GM12891 (cell line): ENCODE measurements at regions not wholly inside any gene's neighbourhood (a gene's known extent, or its start where the extent isn't known, plus 50 kb on each side); places are given as distances from the start of the nearest gene placed in this dataset.
"Not testable (repeated sequence)": the region's sequence is repeated elsewhere in the genome, so short reads cannot be mapped to it uniquely, and the experiment has no call there.

Experiments
- DNase-seq: peaks from one replicate; pipeline ENCODE4 v3.0.0; 2011; ENCODE audit warnings: low spot score; ENCODE audit not compliant: insufficient read length
- FAIRE-seq: peaks from 2 replicates; lab custom pipeline; 2011; peaks lifted over from hg19 to GRCh38; lab: Jason Lieb, UNC
- PAX5 ChIP-seq: IDR thresholded peaks from 2 replicates; pipeline ENCODE4 v1.6.1; 2011; ENCODE audit warnings: low read length, moderate library complexity, mild to moderate bottlenecking; ENCODE audit not compliant: insufficient read depth, severe bottlenecking
- POLR2A ChIP-seq: IDR thresholded peaks from 2 replicates; pipeline ENCODE4 v1.6.1; 2011; ENCODE audit warnings: low read depth, low read length, control low read depth
- POLR2AphosphoS5 ChIP-seq: IDR thresholded peaks from 2 replicates; pipeline ENCODE4 v1.6.1; 2011; ENCODE audit warnings: low read depth, low read length, control low read depth
- POU2F2 ChIP-seq: IDR thresholded peaks from 2 replicates; pipeline ENCODE4 v1.6.1; 2011; ENCODE audit warnings: low read depth, mild to moderate bottlenecking, control low read depth, low read length, moderate library complexity
- SPI1 ChIP-seq: IDR thresholded peaks from 2 replicates; pipeline ENCODE4 v1.6.1; 2011; ENCODE audit warnings: low read depth, low read length, control low read depth
- TAF1 ChIP-seq: IDR thresholded peaks from 2 replicates; pipeline ENCODE4 v1.6.1; 2011; ENCODE audit warnings: low read depth, low read length, control low read depth

DNA sequence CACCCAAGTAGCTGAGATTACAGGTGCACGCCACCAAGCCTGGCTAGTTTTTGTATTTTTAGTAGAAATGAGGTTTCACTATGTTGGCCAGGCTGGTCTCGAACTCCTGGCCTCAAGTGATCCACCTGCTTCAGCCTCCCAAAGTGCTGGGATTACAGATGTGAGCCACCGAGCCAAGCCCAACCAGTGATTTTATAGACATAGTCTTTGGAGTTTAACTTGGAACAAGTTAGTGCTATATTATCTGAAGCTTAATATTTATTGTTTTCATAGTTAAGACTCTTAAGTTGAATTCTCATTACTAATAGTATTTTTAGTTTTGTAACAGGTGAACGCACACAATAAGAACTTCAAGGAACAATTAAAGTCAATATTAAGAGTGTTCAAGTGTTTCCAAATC lies 122.1 kb downstream of the SPAG6 start:
- not testable (repeated sequence) for FAIRE-seq, DNase-seq

DNA sequence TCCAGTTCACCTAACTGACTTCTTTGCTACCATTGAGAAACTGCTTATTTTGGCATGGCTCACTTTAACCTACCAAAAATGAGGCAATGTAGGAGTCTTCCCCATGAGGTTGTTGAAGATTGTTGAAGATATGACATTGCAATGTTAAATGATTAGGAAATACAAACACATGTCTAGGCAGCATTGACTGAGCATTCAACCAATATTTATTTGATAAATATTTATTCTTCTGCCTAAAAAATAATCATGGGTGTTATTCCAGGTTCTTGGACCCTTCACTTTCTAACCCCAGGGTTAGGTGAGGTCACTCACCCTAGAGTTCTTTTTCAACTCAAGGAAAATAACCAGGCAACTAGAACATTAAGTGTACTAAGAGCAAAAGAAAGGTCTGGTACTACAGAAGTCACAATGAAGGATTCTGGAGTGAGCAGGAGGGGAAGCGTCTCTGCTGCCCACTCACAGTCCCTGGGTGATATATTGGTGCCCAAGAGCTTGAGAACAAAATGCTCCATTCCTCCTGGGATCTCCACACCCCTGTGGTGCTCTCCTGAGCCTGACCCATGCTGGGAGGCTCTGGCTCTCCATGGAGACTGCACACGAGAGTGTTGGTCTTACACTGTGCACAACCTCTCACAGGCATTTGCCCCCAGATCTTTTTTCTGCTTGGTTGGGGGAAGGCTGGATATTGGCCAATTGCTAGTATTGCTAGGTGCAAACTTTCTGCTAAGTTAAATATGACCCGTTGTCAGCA lies 123.4 kb downstream of the SPAG6 start:
- DNase-seq: no peak
- TF ChIP-seq SPI1: no peak
- no peak for TF ChIP-seq POLR2AphosphoS5
- TF ChIP-seq POLR2A: no peak
- no peak for TF ChIP-seq TAF1
- no peak for TF ChIP-seq POU2F2
- no peak for TF ChIP-seq PAX5
- peak; percentile 41 for FAIRE-seq

DNA sequence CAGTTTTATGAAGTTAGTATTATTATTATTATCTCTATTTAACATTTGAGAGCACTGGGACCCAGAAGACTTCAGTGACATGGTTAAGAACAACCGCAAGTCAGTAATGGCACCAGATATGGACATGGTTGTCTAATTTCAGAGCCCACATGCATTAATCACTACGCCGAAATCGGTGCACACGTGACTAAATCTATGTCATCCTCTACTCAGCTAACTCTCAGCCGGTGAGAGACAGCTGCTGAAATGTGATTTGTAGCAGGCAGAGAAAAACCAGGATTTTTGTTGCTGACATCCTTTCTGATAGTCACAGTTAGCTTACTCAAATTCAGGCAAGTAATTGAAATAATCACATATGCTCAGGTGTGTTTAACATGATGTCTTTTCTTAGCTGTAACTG lies 127.7 kb downstream of the SPAG6 start:
- FAIRE-seq: no peak
- DNase-seq: no peak
- TF ChIP-seq POLR2AphosphoS5: no peak
- no peak for TF ChIP-seq POU2F2
- no peak for TF ChIP-seq TAF1
- TF ChIP-seq PAX5: no peak
- no peak for TF ChIP-seq POLR2A
- no peak for TF ChIP-seq SPI1

DNA sequence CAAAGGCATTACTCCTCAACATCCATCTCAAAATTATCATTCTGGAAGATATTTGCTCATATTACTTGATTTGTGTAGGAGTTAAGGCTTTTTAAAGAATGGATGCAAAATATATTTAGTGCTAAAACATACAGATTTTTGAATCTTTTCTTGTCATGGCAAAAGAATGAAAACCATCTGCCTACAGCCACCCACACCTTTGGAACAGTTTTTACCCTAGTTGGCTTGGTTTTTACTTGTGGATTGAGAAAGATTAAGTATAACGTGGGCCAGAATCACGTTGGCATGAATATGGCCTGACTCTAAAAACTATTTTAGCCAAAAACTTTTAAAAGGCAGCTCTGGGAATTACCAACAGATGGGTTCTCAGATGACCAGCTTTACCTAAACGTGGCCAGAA lies 128.2 kb downstream of the SPAG6 start:
- FAIRE-seq (no peak), DNase-seq (no peak)
- TF ChIP-seq POLR2A (no peak), PAX5 (no peak), POU2F2 (no peak), SPI1 (no peak), POLR2AphosphoS5 (no peak), TAF1 (no peak)

DNA sequence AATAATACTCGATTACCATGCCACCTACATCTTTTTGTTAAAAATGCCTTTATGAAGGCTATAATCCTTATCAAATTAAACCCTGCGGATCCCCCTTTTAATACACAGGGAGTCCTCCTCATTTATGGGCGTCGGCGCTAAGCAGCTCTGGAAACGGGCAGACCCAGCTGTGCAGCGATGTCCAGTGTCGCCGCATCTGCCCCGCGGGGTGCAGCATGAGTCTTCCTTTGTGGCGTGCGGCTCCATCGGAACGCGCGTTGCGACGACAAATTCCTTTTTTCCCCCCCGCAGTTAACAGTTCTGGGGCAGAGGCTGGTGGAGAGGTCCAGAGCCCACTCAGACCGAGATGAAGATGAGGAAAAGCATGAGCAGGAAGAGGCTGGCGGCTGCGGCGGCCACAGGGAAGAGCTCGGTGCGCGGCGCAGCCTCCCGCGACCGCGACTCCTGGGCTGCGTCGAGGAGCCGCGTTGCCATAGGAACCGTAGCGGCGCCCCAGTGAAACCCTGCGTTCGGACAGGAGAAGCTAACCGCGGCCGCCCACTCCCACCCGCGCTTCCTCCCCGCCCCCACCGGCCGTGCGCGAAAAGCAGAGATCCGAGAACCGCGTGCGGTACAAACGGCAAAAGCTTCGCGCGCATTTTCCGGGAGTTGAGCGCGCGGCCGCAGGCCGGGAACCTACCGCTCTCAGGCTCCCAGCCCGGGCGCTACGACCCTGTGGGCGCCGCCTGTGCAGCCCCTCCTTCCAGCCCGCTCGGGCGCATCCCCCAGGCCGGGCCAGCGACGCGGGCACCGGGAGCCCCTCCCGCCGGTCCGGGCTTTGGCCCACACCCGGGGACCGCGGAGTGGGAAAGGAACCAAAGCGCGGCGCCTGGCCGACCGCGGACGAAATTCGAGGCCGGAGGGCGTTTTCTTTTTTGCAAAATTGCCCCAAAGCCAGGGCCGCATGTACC lies 130.6 kb downstream of the SPAG6 start:
- TF ChIP-seq POLR2A (no peak), POU2F2 (no peak)
- FAIRE-seq: peak; percentile 33
- DNase-seq: peak; percentile 44

DNA sequence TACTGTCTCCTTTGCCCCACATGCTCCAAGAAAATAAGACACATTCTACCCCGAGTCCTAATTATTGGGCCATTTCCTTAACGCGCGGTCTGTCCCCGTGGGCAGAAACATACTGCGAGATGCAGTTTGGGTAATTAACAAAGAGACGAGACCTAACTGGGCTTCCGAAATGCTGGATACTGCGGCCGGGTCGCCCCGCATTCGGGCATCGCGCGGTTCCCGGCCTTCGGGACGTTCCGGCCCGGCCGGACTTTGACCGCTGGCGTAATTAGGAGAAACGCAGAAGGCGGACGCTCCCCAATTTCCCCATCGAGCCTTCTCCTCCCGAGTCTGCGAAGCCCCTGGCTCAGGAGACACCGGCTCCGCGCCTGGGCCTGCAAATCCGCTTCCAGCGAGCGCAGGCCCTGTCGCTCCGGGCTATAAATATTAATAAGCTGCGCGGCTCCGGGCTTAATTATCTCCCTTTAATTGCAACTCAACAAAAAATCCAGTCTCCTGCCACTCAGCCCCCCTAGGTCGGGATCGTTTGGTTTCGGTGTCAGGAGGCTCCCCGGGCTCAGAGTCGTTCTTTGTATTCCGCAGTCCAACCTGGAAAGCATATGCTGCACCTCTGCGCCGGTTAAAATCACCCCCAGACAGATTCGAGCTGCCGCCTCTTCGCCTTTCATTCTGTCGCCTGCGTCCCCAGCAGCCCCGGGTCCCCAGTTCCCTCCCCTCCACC lies 131.5 kb downstream of the SPAG6 start:
- TF ChIP-seq PAX5 (no peak), SPI1 (no peak), POLR2AphosphoS5 (no peak), POU2F2 (no peak), TAF1 (no peak), POLR2A (no peak)
- DNase-seq: no peak
- FAIRE-seq: no peak

DNA sequence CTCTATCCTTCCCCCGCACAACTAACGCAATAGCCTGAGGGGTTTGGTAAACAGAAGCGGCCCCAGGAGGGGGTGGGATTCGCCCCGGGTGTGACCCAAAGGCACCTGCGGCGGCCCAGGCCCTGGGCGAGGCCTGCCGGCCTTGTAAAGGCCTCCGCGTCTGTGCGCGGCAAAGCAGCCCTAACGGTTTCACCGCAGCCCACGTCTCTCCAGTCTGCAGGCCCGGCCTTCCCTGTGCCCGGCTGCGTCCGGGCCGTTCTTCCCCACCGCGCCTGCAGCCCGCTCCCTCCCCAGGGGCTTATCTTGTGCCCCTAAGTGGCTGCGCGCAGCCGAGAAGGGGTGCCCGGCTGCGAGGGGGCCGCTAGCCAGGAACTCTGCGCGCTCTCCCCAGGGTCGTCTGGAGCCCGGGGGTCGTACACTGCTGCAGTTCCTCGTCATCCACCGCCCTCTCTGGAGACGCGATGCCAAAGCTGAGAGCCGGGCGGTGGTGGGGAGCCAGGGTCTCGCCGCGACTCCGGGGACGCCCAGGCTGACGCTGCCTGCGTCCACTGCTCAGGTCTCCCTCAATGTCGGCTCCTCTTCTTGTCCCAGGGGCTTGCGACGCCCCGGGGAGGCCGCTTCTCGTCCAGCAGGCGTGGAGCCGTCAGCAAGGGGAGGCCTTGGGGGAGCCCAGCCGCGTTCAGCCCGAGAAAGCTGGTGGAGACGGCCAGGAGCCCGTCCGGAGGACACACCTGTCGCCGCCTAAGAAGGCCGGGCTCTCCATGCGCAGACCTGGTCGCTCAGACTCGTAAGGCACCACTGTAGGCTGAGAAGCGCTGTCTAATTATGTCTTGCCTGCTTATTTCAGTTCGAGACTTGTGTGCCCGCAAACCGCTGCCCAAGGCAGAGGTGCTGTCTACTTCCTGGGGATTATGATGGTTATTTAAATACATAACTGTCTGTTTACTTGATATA lies 132.3 kb downstream of the SPAG6 start:
- DNase-seq: no peak
- no peak for FAIRE-seq
- TF ChIP-seq POLR2AphosphoS5 (no peak), SPI1 (no peak), PAX5 (no peak)

DNA sequence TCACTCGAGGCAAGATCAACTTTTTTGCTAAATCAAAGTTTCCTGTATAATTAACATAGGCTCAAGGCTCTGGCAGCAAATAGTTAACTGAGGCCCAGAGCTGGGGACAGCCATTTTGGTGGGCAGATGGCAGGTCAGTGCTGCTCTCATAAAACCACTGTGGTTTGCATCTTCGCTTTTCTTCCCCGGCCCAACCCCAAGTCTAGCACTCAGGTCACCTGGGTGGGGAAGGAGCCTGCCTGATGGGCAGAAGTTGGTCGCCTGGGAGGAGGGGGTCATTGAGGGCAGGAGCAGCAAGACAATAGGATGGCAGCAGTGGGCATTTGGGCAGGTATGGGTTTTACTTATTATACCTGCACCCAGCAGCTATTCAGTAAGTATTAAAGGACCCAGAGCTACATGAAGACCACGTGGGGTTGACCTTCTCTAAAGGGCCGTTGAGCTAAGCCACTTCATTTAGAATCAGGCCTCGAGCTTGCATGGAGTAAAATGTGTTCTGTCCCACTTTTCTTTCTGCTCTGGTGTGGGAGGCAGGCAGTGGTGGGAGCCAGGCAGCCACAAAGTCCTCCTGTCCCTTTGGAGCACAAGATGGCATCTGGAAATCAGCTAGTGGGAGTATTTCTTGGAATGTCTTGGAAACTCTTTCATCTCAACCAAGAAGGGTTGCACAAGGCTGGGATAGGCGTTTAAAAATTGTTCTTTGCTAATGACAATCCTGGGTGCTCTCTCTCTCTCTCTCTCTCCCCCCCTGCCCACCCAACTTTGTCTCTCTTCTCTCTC lies 133.4 kb downstream of the SPAG6 start:
- no peak for DNase-seq
- FAIRE-seq: no peak
- TF ChIP-seq TAF1 (no peak), POU2F2 (no peak), POLR2A (no peak), POLR2AphosphoS5 (no peak), PAX5 (no peak), SPI1 (no peak)
